Mesenchymal stem cell (in vitro differentiated cells and primary cell): ENCODE measurements at regions not wholly inside any gene's neighbourhood (a gene's known extent, or its start where the extent isn't known, plus 50 kb on each side); places are given as distances from the start of the nearest gene placed in this dataset.
A peak's percentile ranks its signal among the peaks of the same experiment; 100 is the strongest.

Experiments
- DNase-seq: peaks from one replicate; pipeline ENCODE4 v3.0.0-alpha.2; 2013
- H2AFZ ChIP-seq: one replicate; pipeline ENCODE4 v1.6.1; 2013; ENCODE audit warnings: low read depth, mild to moderate bottlenecking, control low read depth, inconsistent platforms, low read length, moderate library complexity
- H2AK5ac ChIP-seq: 2 replicates; pipeline ENCODE4 v1.6.1; 2013; ENCODE audit warnings: low read length, moderate library complexity, mild to moderate bottlenecking, inconsistent platforms; ENCODE audit not compliant: severe bottlenecking
- H2BK120ac ChIP-seq: one replicate; pipeline ENCODE4 v1.6.1; 2013; ENCODE audit warnings: low read depth, mild to moderate bottlenecking, inconsistent platforms, low read length, moderate library complexity
- H2BK12ac ChIP-seq, 2 experiments: one replicate each; pipeline ENCODE4 v1.6.1; 2013; ENCODE audit warnings: inconsistent platforms in 2 of 2, low read length in 2 of 2, mild to moderate bottlenecking in 2 of 2, moderate library complexity in 2 of 2, control low read depth in 1 of 2
- H2BK15ac ChIP-seq: one replicate; pipeline ENCODE4 v1.6.1; 2013; ENCODE audit warnings: mild to moderate bottlenecking, low read depth, inconsistent platforms; ENCODE audit not compliant: poor library complexity, severe bottlenecking
- H2BK5ac ChIP-seq: 2 replicates; pipeline ENCODE4 v1.6.1; 2013; ENCODE audit warnings: low read depth, mild to moderate bottlenecking, low read length, control low read depth, inconsistent platforms; ENCODE audit not compliant: poor library complexity, severe bottlenecking
- H3K14ac ChIP-seq, 2 experiments: one replicate each; pipeline ENCODE4 v1.6.1; 2013; ENCODE audit warnings: inconsistent platforms in 2 of 2, low read length in 2 of 2, control low read depth in 1 of 2, mild to moderate bottlenecking in 1 of 2, moderate library complexity in 1 of 2
- H3K18ac ChIP-seq, 2 experiments: one replicate each; pipeline ENCODE4 v1.6.1; 2013; ENCODE audit warnings: inconsistent platforms in 2 of 2, low read length in 2 of 2, control low read depth in 1 of 2, low read depth in 1 of 2, mild to moderate bottlenecking in 1 of 2
- H3K23ac ChIP-seq, 2 experiments: one replicate each; pipeline ENCODE4 v1.6.1; 2013; ENCODE audit warnings: inconsistent platforms in 2 of 2, low read length in 2 of 2, mild to moderate bottlenecking in 2 of 2, moderate library complexity in 2 of 2, control low read depth in 1 of 2
- H3K27ac ChIP-seq: 2 replicates; pipeline ENCODE4 v1.5.1; 2013; ENCODE audit warnings: mild to moderate bottlenecking, moderate library complexity, low read length, control low read depth, inconsistent platforms; ENCODE audit not compliant: poor library complexity, severe bottlenecking
- H3K27me3 ChIP-seq, 2 experiments: 2 replicates each; pipeline versions ENCODE4 v1.6.1 to v1.7.0; 2013; ENCODE audit warnings: low read length in 2 of 2, mild to moderate bottlenecking in 2 of 2, moderate library complexity in 2 of 2, control low read depth in 1 of 2, inconsistent platforms in 1 of 2; ENCODE audit not compliant: control insufficient read depth in 1 of 2, insufficient read depth in 1 of 2
- H3K36me3 ChIP-seq, 2 experiments: 2 replicates each; pipeline versions ENCODE4 v1.6.1 to v1.7.0; 2013; ENCODE audit warnings: low read length in 2 of 2, control low read depth in 1 of 2, inconsistent platforms in 1 of 2, low read depth in 1 of 2, mild to moderate bottlenecking in 1 of 2; ENCODE audit not compliant: insufficient read depth in 2 of 2, control insufficient read depth in 1 of 2
- H3K4ac ChIP-seq, 2 experiments: one replicate each; pipeline ENCODE4 v1.6.1; 2013; ENCODE audit warnings: inconsistent platforms in 2 of 2, low read length in 2 of 2, mild to moderate bottlenecking in 2 of 2, moderate library complexity in 2 of 2, control low read depth in 1 of 2, low read depth in 1 of 2
- H3K4me1 ChIP-seq: 2 replicates; pipeline ENCODE4 v1.6.1; 2013; ENCODE audit warnings: low read depth, low read length, control low read depth; ENCODE audit not compliant: control insufficient read depth, insufficient read depth
- H3K4me2 ChIP-seq: 2 replicates; pipeline ENCODE4 v1.6.1; 2013; ENCODE audit warnings: low read length, mild to moderate bottlenecking, inconsistent platforms; ENCODE audit not compliant: poor library complexity, severe bottlenecking
- H3K4me3 ChIP-seq, 2 experiments: 2 replicates each; pipeline versions ENCODE4 v1.5.1 to v1.7.0; 2013; ENCODE audit warnings: low read length in 2 of 2, mild to moderate bottlenecking in 2 of 2, control low read depth in 1 of 2, low read depth in 1 of 2; ENCODE audit not compliant: insufficient read depth in 1 of 2
- H3K79me1 ChIP-seq: replicated peaks from 2 replicates; pipeline ENCODE4 v1.6.1; 2013; ENCODE audit warnings: mild to moderate bottlenecking, control low read depth, low read length, inconsistent platforms; ENCODE audit not compliant: poor library complexity, severe bottlenecking
- H3K9ac ChIP-seq: 2 replicates; pipeline ENCODE4 v1.7.0; 2013; ENCODE audit warnings: mild to moderate bottlenecking, low read length, moderate library complexity
- H3K9me3 ChIP-seq: 2 replicates; pipeline ENCODE4 v1.7.0; 2013; ENCODE audit warnings: mild to moderate bottlenecking, low read length; ENCODE audit not compliant: control insufficient read depth
- H4K8ac ChIP-seq: one replicate; pipeline ENCODE4 v1.6.1; 2013; ENCODE audit warnings: inconsistent platforms, mild to moderate bottlenecking, low read length, moderate library complexity
- H4K91ac ChIP-seq: one replicate; pipeline ENCODE4 v1.6.1; 2013; ENCODE audit warnings: mild to moderate bottlenecking, low read length, inconsistent platforms
- WGBS: methylation state at CpG from one replicate; pipeline ENCODE4 v1.1.7; 2013; ENCODE audit warnings: mixed read lengths; 5-methylcytosine and 5-hydroxymethylcytosine counted together

DNA sequence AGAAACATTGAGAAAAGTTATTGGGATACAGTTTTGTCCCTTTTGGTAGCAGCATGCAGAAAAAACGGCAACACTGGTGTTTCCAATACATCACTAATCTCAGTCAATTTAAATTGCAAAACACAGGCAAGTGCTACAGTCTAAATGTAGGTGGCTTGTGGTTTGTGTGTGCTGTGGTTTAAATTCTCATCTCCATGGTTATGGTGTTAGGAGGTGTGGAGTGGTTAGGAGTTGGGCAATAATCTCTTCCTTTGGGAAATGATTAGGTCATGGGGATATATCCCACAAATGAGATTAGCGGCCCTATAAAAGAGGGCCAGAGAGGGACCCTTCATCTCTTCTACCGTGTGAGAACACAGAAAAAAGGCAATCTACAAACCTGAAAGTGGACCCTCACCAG, 1344.3 kb downstream of the ADGRL3 start:
- DNase-seq = peak; percentile 22
- Histone ChIP-seq H3K4me2 (no peak overlapping the region), H3K23ac (no peak overlapping the region), H2BK12ac (no peak overlapping the region), H2BK5ac (no peak overlapping the region), H3K36me3 (no peaks in the 10 kb centered on the region), H3K4me3 (no peak overlapping the region), H3K9ac (no peak overlapping the region), H3K4ac (no peak overlapping the region), H2BK15ac (no peak overlapping the region), H3K14ac (no peak overlapping the region), H2AFZ (no peak overlapping the region), H4K8ac (no peak overlapping the region), H3K27ac (no peak overlapping the region), H2AK5ac (no peak overlapping the region), H3K27me3 (no peaks in the 10 kb centered on the region), H4K91ac (no peak overlapping the region), H2BK120ac (no peak overlapping the region), H3K79me1 (no peaks in the 10 kb centered on the region), H3K9me3 (peaks cover 8% of the 10 kb centered on the region), H3K4me1 (no peaks in the 10 kb centered on the region), H3K18ac (no peak overlapping the region)
- WGBS = 90% methylated on average over 2 of the region's 3 CpGs

DNA sequence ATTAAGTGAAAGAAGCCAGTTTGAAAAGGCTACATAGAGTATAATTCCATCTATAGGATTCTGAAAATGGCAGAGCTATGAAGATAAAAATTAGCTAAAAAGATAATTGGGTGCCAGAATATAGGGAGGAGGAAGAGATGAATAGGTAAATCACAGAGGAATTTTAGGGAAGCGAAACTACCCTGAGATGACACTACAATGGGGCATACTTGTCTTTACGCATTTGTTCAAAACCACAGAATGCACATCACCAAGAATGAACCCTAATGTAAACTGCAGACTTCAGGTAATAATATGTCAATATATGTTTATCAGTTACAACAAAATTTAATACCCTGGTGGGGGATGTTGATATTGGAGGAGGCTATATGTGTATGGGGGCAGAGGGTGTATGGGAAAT, 1342.9 kb downstream of the ADGRL3 start:
- Histone ChIP-seq H3K9ac (no peak overlapping the region), H2BK15ac (no peak overlapping the region), H2BK5ac (no peak overlapping the region), H3K14ac (no peak overlapping the region), H3K27me3 (no peaks in the 10 kb centered on the region), H3K27ac (no peak overlapping the region), H3K9me3 (peaks cover 17% of the 10 kb centered on the region), H3K4ac (no peak overlapping the region), H3K36me3 (no peaks in the 10 kb centered on the region), H3K4me1 (no peaks in the 10 kb centered on the region), H2BK120ac (no peak overlapping the region), H4K91ac (no peak overlapping the region), H2AK5ac (no peak overlapping the region), H2BK12ac (no peak overlapping the region), H2AFZ (no peak overlapping the region), H3K23ac (no peak overlapping the region), H4K8ac (no peak overlapping the region), H3K18ac (no peak overlapping the region), H3K4me2 (no peak overlapping the region), H3K79me1 (no peaks in the 10 kb centered on the region), H3K4me3 (no peak overlapping the region)
- no peak for DNase-seq
- WGBS = no CpG with 5 or more reads among the region's 2 CpGs

GRCh38 chr4:62533573-62533972, 1333.4 kb downstream of the ADGRL3 start:
- H3K27me3 ChIP-seq = no peaks in the 10 kb centered on the region
- no peak overlapping the region for H3K18ac ChIP-seq
- no peak overlapping the region for H2BK12ac ChIP-seq
- no peak overlapping the region for H3K23ac ChIP-seq
- H3K9me3 ChIP-seq = peaks cover 6% of the 10 kb centered on the region
- no peak overlapping the region for H2AK5ac ChIP-seq
- no peak for DNase-seq
- no peak overlapping the region for H2BK15ac ChIP-seq
- H3K4me2 ChIP-seq = no peak overlapping the region
- no peak overlapping the region for H3K14ac ChIP-seq
- H3K4ac ChIP-seq = no peak overlapping the region
- H2BK5ac ChIP-seq = no peak overlapping the region
- no peak overlapping the region for H2AFZ ChIP-seq
- no peak overlapping the region for H4K8ac ChIP-seq
- H2BK120ac ChIP-seq = no peak overlapping the region
- H3K4me1 ChIP-seq = no peaks in the 10 kb centered on the region
- no peaks in the 10 kb centered on the region for H3K36me3 ChIP-seq
- no peak overlapping the region for H3K4me3 ChIP-seq
- no peak overlapping the region for H4K91ac ChIP-seq
- H3K79me1 ChIP-seq = no peaks in the 10 kb centered on the region
- no peak overlapping the region for H3K27ac ChIP-seq
- H3K9ac ChIP-seq = no peak overlapping the region

DNA sequence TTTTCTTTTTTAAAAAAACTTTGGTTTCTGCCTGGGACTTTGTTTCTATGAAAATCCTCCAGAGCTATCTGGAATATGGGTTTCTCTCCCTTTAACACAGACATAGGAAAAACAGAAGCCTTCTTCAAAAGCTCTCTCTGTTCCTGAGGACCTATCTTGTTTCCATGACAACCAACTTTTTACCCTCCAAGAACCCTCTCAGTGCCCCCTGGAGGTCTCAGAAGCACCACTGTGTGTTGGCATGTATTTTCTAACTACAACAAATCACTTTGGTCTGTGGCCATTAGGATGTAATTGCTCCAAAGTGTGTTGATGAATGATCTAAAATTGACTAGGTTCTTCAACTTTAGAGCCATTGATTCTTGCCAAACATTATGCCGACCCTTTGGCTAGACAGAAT, 1331.6 kb downstream of the ADGRL3 start:
- Histone ChIP-seq H2AK5ac (no peak overlapping the region), H3K9ac (no peak overlapping the region), H2BK120ac (no peak overlapping the region), H3K23ac (no peak overlapping the region), H3K27ac (no peak overlapping the region), H4K8ac (no peak overlapping the region), H3K9me3 (no peaks in the 10 kb centered on the region), H3K4ac (no peak overlapping the region), H2BK12ac (no peak overlapping the region), H3K18ac (no peak overlapping the region), H3K4me2 (no peak overlapping the region), H3K4me3 (no peak overlapping the region), H3K79me1 (no peaks in the 10 kb centered on the region), H2BK5ac (no peak overlapping the region), H3K4me1 (no peaks in the 10 kb centered on the region), H2BK15ac (no peak overlapping the region), H4K91ac (no peak overlapping the region), H2AFZ (no peak overlapping the region), H3K36me3 (no peaks in the 10 kb centered on the region), H3K14ac (no peak overlapping the region), H3K27me3 (no peaks in the 10 kb centered on the region)
- DNase-seq = no peak
- WGBS = 100% methylated on average over 1 of the region's 1 CpG
